Activated B cell treated with CpG ODN at 0.5 μM for 24 hours (primary cell): ENCODE measurements at regions not wholly inside any gene's neighbourhood (a gene's known extent, or its start where the extent isn't known, plus 50 kb on each side); places are given as distances from the start of the nearest gene placed in this dataset.

Experiments
- ATAC-seq: fragments of 200-7000 bp; cut with Tn5 transposase; one replicate; pipeline ENCODE4 v1.10.0; 2021; ENCODE audit warnings: low read depth, mild to moderate bottlenecking, moderate library complexity
- CTCF ChIA-PET: fragments of 350-600 bp; sonication (Branson Sonifier 250); formaldehyde crosslinking; loops from one replicate; lab custom pipeline; 2021; ENCODE audit warnings: antibody characterized with exemption; lab: Charles Lee
- POLR2A ChIA-PET: fragments of 350-600 bp; sonication (Branson Sonifier 250); formaldehyde crosslinking; loops from one replicate; lab custom pipeline; 2021; ENCODE audit warnings: antibody characterized with exemption; lab: Charles Lee
- DNase-seq: peaks from one replicate; pipeline ENCODE4 v3.0.0; 2022
- H3K27ac Mint-ChIP-seq: one replicate; pipeline ENCODE4 v1.8.0; 2020; ENCODE audit warnings: mixed read lengths
- H3K27me3 Mint-ChIP-seq: one replicate; pipeline ENCODE4 v1.8.0; 2021; ENCODE audit warnings: mixed read lengths
- H3K36me3 Mint-ChIP-seq: one replicate; pipeline ENCODE4 v1.8.0; 2021; ENCODE audit warnings: low read depth, mixed read lengths
- H3K4me1 Mint-ChIP-seq: one replicate; pipeline ENCODE4 v1.8.0; 2021; ENCODE audit warnings: mixed read lengths
- H3K4me3 Mint-ChIP-seq: one replicate; pipeline ENCODE4 v1.8.0; 2020; ENCODE audit warnings: mild to moderate bottlenecking, mixed read lengths
- H3K9me3 Mint-ChIP-seq: one replicate; pipeline ENCODE4 v1.8.0; 2020; ENCODE audit warnings: mixed read lengths
- intact Hi-C: fragments of 100-400 bp; cut with micrococcal nuclease; formaldehyde crosslinking; loops from one replicate; pipeline ENCODE4 v1.15.1; 2024
- TF ChIP-seq, protein P1 (sequence below): fragments of 200-600 bp; IDR thresholded peaks from one replicate; pipeline ENCODE4 v1.8.0; 2022; ENCODE audit warnings: antibody characterized with exemption, mild to moderate bottlenecking

DNA sequence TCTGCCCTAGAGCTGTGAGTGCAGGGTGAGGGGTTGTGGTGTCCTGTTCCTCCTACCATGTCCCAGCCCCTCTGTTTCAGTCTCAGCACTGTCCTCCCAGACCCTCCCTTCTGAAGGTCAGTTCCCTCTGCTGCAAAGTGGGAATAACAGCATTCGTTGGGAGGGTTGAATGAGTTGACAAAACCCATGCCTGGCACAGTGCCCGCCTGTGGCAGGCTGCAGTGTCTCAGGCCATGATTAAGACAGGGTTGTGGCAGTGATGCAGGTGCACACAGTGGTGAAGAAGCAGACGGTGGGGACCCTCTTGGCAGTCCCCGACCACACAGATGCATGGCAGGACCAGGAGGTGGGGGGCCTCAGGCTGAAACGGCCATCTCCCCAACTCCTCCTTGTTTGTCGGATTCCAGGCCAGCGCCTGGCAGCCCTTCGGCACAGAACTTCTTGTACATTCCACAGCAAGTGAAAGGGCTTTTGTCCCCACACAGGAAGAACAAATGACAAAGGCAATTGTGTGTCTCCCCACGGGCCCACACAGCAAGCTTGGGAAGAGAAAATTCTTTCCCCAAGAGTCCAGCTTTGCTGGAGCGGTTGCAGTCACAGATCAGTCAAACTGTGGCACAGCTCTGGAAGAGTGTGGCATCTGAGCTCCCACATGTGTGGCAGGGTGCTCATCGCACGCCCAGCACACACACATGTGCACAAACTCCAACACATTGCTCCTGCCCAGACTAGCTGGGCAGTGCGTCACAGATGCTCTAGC is 58.1 kb upstream of the EPCAM start:
- peak overlapping the region; percentile 64 for H3K4me3 Mint-ChIP-seq
- H3K27ac Mint-ChIP-seq, result peak overlapping the region; percentile 80
- H3K9me3 Mint-ChIP-seq, result no peaks in the 10 kb centered on the region
- ChIA-PET CTCF (interaction anchor here (1.4 to 1.5 kb wide), 2 partner anchors 10 to 24 kb away, joined by 3 to 4 read pairs; no protein-coding TSS in a partner anchor), POLR2A (interaction anchor here (1.0 to 2.1 kb wide), 2 partner anchors 10 to 328 kb away, joined by 3 to 28 read pairs; no protein-coding TSS in a partner anchor)
- no peak for DNase-seq
- H3K27me3 Mint-ChIP-seq, result no peaks in the 10 kb centered on the region
- peaks cover 46% of the 10 kb centered on the region for H3K4me1 Mint-ChIP-seq
- no peaks in the 10 kb centered on the region for H3K36me3 Mint-ChIP-seq
- TF ChIP-seq, protein P1, sequence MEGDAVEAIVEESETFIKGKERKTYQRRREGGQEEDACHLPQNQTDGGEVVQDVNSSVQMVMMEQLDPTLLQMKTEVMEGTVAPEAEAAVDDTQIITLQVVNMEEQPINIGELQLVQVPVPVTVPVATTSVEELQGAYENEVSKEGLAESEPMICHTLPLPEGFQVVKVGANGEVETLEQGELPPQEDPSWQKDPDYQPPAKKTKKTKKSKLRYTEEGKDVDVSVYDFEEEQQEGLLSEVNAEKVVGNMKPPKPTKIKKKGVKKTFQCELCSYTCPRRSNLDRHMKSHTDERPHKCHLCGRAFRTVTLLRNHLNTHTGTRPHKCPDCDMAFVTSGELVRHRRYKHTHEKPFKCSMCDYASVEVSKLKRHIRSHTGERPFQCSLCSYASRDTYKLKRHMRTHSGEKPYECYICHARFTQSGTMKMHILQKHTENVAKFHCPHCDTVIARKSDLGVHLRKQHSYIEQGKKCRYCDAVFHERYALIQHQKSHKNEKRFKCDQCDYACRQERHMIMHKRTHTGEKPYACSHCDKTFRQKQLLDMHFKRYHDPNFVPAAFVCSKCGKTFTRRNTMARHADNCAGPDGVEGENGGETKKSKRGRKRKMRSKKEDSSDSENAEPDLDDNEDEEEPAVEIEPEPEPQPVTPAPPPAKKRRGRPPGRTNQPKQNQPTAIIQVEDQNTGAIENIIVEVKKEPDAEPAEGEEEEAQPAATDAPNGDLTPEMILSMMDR, result no peak
- intact Hi-C loops, result loop anchor here (1.0 kb wide), 1 partner anchor 11 kb away; no protein-coding TSS in a partner anchor
- peak; percentile 26 for ATAC-seq

- Mint-ChIP-seq H3K4me1 (peaks cover 46% of the 10 kb centered on the region), H3K4me3 (peak overlapping the region; percentile 64), H3K27me3 (peaks cover under 1% of the 10 kb centered on the region), H3K9me3 (no peaks in the 10 kb centered on the region), H3K27ac (peak overlapping the region; percentile 80), H3K36me3 (no peaks in the 10 kb centered on the region)
- CTCF ChIA-PET, result interaction anchor here (1.4 kb wide), 1 partner anchor 9 kb away, joined by 4 read pairs; no protein-coding TSS in a partner anchor
- POLR2A ChIA-PET, result interaction anchor here (1.0 to 2.1 kb wide), 2 partner anchors 9 to 327 kb away, joined by 3 to 28 read pairs; no protein-coding TSS in a partner anchor
- ATAC-seq (peak; percentile 81), DNase-seq (no peak)
- TF ChIP-seq, protein P1, result no peak
- intact Hi-C loops, result loop anchor here (1.0 kb wide), 1 partner anchor 10 kb away; no protein-coding TSS in a partner anchor
These were observed 58.9 kb upstream of the EPCAM start for GRCh38 chr2:47309952-47310800.

DNA sequence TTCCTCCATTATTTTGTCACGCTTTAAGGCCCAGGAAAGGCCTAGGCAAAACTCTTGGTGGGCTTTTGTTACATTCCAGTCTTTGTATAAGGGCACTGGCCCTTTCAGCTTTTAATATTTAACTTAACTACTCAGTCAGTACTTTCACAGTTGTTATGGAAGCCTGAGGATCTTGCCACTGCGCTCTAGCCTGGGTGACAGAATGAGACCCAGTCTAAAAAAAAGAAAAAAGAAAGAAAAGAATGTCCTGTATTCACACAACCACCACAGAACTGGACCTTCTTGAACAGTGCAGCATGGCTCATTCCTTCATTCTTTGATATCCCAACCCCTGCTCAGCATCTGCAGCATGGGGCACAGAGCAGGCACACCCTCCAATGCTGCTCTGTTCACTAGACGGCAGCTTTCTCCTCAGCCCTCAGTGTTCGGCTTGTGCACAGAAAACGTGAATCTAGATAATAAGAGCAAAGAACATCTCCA is 59.6 kb upstream of the EPCAM start:
- H3K4me3 Mint-ChIP-seq, result peak overlapping the region; percentile 64
- H3K27me3 Mint-ChIP-seq, result peaks cover 4% of the 10 kb centered on the region
- POLR2A ChIA-PET, result interaction anchor here (1.0 to 2.1 kb wide), 2 partner anchors 8 to 326 kb away, joined by 3 to 28 read pairs; no protein-coding TSS in a partner anchor
- peaks cover 46% of the 10 kb centered on the region for H3K4me1 Mint-ChIP-seq
- TF ChIP-seq, protein P1, result no peak
- H3K27ac Mint-ChIP-seq, result peak overlapping the region; percentile 80
- CTCF ChIA-PET, result interaction anchor here (1.4 kb wide), 1 partner anchor 8 kb away, joined by 4 read pairs; no protein-coding TSS in a partner anchor
- H3K36me3 Mint-ChIP-seq, result no peaks in the 10 kb centered on the region
- intact Hi-C loops, result no loop called here
- ATAC-seq, result no peak
- H3K9me3 Mint-ChIP-seq, result no peaks in the 10 kb centered on the region
- DNase-seq, result no peak

DNA sequence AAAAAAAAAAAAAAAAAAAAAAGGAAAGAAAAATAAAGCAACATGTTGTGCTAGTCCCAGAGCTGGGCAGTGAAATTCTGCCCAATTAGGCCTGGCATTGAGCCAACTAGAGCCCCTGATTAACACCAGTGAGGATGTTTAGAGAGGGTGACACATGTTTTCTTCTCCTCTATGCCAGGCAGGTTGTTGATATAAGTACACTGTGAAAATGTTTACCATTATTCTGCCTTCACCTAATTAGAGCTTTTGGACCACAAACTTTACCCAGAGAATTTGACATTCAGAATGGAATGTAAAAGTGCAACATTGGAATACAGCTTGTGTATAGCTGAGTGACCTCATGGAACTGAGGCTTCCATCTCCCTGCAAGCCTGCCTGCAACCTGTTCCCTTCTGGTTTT is 62.0 kb upstream of the EPCAM start:
- H3K36me3 Mint-ChIP-seq, result no peaks in the 10 kb centered on the region
- intact Hi-C loops, result no loop called here
- CTCF ChIA-PET, result interaction anchor here (3.3 kb wide), 1 partner anchor 16 kb away, joined by 10 read pairs; no protein-coding TSS in a partner anchor
- TF ChIP-seq, protein P1, result no peak
- peaks cover 49% of the 10 kb centered on the region for H3K4me1 Mint-ChIP-seq
- peak overlapping the region; percentile 25 for H3K27ac Mint-ChIP-seq
- POLR2A ChIA-PET, result interaction anchor here (0.6 kb wide), 1 partner anchor 318 kb away, joined by 3 read pairs; no protein-coding TSS in a partner anchor
- no peak overlapping the region for H3K4me3 Mint-ChIP-seq
- H3K9me3 Mint-ChIP-seq, result no peaks in the 10 kb centered on the region
- ATAC-seq (no peak), DNase-seq (no peak)
- peaks cover 4% of the 10 kb centered on the region for H3K27me3 Mint-ChIP-seq
